Midbrain (tissue), 1 donor: ENCODE measurements at regions not wholly inside any gene's neighbourhood (a gene's known extent, or its start where the extent isn't known, plus 50 kb on each side); places are given as distances from the start of the nearest gene placed in this dataset.
"Not testable (repeated sequence)": the region's sequence is repeated elsewhere in the genome, so short reads cannot be mapped to it uniquely, and the experiment has no call there.

ENCODE experiments used
- DNase-seq: peaks from one replicate; lab custom pipeline; 2025; lab: John Stamatoyannopoulos, UW

- no peak for DNase-seq
Observed at GRCh38 chr2:17362956-17363355, 155.3 kb downstream of the RAD51AP2 start.

- no peak for DNase-seq
Observed at GRCh38 chr2:17355608-17356329, 162.5 kb downstream of the RAD51AP2 start.

GRCh38 chr2:17353263-17353662 is 165.0 kb downstream of the RAD51AP2 start:
- DNase-seq, result no peak

GRCh38 chr2:17342692-17343091 is 175.5 kb downstream of the RAD51AP2 start:
- not testable (repeated sequence) for DNase-seq

- no peak for DNase-seq
Observed at GRCh38 chr2:17337507-17337906, 180.7 kb downstream of the RAD51AP2 start.

DNA sequence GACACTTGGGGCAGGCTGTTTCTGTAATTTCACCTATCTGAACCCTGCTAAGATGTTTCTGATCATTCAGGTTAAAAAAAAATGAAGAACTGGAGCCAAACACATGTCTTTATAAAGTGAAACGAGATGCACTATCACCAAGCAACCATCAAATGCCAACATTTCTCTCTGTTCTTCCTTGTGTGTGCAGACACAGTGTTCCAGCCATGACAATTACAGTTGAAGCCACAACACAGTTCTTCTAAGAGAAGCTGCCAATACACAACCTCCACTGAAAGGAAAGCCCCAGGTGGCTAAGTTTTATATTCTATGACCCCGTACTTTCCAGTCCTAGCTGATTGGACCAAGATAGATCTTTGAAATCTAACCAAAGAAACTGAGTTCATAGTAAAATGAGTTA is 181.8 kb downstream of the RAD51AP2 start:
- no peak for DNase-seq

- no peak for DNase-seq
Observed at GRCh38 chr2:17334300-17334699, 183.9 kb downstream of the RAD51AP2 start.

- DNase-seq, result no peak
Observed at GRCh38 chr2:17331636-17332035, 186.6 kb downstream of the RAD51AP2 start.

DNA sequence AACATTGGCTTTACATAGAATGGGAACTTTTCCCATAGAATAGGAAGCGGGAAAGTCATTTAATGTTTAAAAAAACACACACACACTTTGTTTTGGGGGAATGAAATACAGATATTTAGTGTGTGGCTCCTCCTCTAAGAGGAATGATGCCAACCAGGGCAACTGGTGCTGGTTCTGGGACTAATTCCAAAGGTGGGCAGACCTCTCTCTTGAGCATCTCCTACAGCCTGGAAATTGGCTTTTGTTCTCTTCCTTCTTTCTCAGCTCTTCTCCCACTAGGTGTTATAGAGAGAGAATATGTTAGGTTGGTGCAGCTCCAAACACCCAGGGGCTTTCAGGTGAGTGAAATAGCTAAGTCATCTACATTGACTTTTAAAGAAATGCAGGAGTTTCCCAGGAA is 190.1 kb downstream of the RAD51AP2 start:
- DNase-seq, result no peak

GRCh38 chr2:17327649-17328048 is 190.6 kb downstream of the RAD51AP2 start:
- DNase-seq, result no peak

DNA sequence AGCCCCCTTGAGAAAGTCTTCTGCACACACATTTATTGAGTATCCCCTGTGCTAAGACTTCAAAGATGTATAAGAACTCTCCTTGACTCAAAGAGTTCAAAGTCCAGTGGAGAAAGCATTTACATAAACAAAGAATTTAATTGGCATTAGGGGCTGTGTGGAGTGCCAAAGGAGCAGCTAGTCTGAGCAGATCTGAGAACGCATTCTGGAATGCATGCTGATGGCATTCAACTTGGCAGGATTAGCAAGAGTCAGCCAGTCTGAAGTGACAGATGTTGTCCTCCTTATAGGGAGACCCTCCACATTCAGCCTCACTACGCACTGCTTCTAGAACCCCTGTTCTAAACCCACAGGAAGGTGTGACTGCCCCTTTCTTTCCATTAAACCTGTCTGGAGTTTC is 191.5 kb downstream of the RAD51AP2 start:
- no peak for DNase-seq

DNA sequence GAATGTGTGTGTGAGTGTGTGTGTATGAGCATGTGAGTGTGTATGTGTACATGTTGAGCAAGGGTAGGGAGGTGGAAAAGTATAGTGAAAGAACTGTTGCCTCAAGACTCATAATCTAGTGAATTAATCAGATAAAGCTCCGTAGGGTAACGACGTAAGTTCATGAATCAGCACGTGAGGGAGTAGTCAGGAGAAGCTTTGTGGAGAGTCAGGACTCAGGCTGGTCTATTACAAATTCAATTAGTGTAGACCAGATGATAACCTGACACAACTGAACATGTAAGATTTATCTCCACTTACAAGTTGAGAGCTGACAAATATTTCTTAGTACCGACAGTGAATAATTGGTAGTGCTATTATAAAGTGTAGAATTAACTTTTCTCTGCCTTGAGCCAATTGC is 194.5 kb downstream of the RAD51AP2 start:
- DNase-seq, result no peak

DNA sequence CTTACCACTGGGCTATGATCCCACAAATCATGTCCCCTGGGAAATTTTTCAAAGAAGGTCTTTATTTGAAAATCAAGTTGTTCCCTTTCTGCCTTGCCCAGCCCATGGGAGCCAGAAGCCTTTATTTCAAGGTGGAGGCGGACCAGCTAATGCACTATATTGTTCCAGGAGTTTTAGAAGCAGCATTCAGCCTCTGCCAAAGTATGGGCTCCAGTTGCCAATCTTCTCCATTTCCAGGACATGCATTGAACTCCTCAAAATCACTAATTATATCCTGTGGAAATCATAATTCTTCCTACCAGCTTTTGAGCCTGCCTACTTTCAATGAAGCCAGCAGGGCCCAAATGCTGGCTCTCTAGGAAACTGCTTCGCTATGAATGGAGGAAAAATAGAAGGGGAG is 195.8 kb downstream of the RAD51AP2 start:
- no peak for DNase-seq

- DNase-seq, result no peak
Observed at GRCh38 chr2:17319090-17319489, 199.2 kb downstream of the RAD51AP2 start.

DNA sequence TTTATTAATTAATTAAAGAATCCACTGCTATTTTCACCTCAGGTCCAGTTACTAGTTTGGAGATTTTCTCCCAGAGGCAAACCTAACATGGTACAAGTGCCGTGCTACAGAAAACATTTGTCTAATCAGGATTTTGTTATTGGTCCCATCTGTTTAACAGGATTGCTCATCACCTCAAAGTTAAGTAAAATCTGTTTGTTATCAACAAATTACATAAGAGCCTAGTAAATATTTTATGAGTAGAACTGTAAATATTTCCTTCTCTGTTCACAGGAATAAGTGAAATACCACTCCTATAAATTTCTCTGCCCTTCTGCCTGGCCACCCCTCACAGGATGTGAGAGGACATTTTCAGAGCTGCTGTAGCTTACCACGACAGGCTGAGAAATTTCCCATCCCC is 200.2 kb downstream of the RAD51AP2 start:
- no peak for DNase-seq

DNA sequence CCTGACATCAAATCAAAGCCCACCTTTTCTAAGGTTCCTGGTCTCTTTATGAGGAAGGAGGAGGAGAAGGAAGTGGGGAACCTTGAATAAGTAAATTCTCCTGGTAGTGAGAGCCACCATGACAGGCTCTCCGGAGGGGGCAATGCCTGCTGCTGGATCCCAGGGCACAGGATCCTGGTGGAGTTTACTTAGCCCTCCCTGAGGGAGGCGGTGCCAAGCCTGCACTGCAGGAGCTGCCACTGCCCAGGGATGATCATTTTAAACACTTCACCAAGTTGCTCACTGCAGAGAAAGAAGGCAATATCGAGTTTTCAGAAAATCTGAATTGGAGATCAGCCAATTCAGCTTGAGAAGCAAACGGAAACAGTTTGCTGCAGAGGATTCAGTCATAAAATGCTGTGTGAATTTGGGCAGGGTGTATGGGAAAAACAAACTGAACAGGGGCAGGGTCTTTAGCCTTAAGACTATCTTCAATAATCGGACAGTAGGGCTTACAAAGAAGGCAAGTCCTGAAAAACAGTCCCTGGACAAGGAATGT is 200.7 kb downstream of the RAD51AP2 start:
- no peak for DNase-seq

GRCh38 chr2:17313261-17313660 is 205.0 kb downstream of the RAD51AP2 start:
- DNase-seq, result no peak

DNA sequence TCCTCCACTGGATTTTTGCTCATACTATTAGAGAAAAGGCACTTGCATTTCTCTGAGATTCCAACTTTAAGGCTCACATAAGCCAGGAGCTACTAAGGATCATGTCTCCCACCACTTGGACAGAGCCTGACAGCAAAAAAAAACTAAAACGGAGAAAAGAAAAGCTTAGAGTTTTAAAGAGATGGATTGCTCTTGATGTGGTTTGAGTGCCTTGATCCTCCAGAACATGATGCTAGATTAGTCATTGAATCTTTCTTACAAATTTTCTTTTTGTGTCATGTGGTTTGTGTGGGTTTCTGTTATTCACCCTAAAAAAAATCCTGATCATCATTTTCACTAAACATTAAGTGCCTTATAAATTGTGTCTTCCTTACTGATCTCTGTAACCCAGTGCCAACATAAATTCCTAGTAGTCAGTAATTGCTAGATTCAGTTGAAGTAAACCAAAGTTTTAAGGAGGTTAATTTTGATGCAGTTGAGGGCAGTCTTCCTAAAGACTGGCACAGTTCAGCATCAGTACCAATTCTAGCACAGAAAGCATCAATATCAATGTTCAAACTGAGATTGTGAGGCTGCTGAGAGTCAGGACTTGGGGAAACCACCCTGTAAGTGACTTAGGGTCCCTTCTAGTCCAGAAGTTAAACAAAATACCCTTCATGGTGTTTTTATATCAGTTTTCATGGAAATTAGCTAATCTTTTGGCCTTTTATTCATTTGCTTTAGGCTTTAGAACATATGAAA is 206.3 kb downstream of the RAD51AP2 start:
- no peak for DNase-seq

GRCh38 chr2:17311106-17311619 is 207.1 kb downstream of the RAD51AP2 start:
- DNase-seq, result no peak

- peak; percentile 61 for DNase-seq
Observed at GRCh38 chr2:17309741-17310339, 208.4 kb downstream of the RAD51AP2 start.

GRCh38 chr2:17309181-17309580 is 209.1 kb downstream of the RAD51AP2 start:
- no peak for DNase-seq

- DNase-seq, result no peak
Observed at GRCh38 chr2:17306706-17307105, 211.5 kb downstream of the RAD51AP2 start.

GRCh38 chr2:17306219-17306618 is 212.0 kb downstream of the RAD51AP2 start:
- no peak for DNase-seq
